NOMO-1 treated with dmso at 0.1 percent for 144 hours (cell line): ENCODE measurements at regions not wholly inside any gene's neighbourhood (a gene's known extent, or its start where the extent isn't known, plus 50 kb on each side); places are given as distances from the start of the nearest gene placed in this dataset.
"Not testable (repeated sequence)": the region's sequence is repeated elsewhere in the genome, so short reads cannot be mapped to it uniquely, and the experiment has no call there.

Experiments
- DNase-seq: peaks from one replicate; lab custom pipeline; 2025; ENCODE audit not compliant: unreplicated experiment; lab: John Stamatoyannopoulos, UW

GRCh38 chr22:44577391-44578109, 79.5 kb upstream of the RTL6 start:
- no peak for DNase-seq

- no peak for DNase-seq
Observed at GRCh38 chr22:44576311-44577260, 78.6 kb upstream of the RTL6 start.

- no peak for DNase-seq
Observed at GRCh38 chr22:44575381-44576268, 77.6 kb upstream of the RTL6 start.

- DNase-seq = no peak
Observed at GRCh38 chr22:44574640-44575380, 76.8 kb upstream of the RTL6 start.

GRCh38 chr22:44574057-44574639, 76.1 kb upstream of the RTL6 start:
- no peak for DNase-seq

- no peak for DNase-seq
Observed at GRCh38 chr22:44573451-44573850, 75.4 kb upstream of the RTL6 start.

- DNase-seq = no peak
Observed at GRCh38 chr22:44572414-44573207, 74.6 kb upstream of the RTL6 start.

- DNase-seq = no peak
Observed at GRCh38 chr22:44571566-44572413, 73.8 kb upstream of the RTL6 start.

GRCh38 chr22:44570476-44571445, 72.7 kb upstream of the RTL6 start:
- no peak for DNase-seq

- no peak for DNase-seq
Observed at GRCh38 chr22:44569561-44569991, 71.5 kb upstream of the RTL6 start.

- no peak for DNase-seq
Observed at GRCh38 chr22:44567846-44568493, 69.9 kb upstream of the RTL6 start.

- not testable (repeated sequence) for DNase-seq
Observed at GRCh38 chr22:44567378-44567841, 69.4 kb upstream of the RTL6 start.

- DNase-seq = no peak
Observed at GRCh38 chr22:44566911-44567310, 68.9 kb upstream of the RTL6 start.

GRCh38 chr22:44562651-44563050, 64.6 kb upstream of the RTL6 start:
- DNase-seq = not testable (repeated sequence)

GRCh38 chr22:44561139-44561840, 63.3 kb upstream of the RTL6 start:
- DNase-seq = no peak

GRCh38 chr22:44558671-44559070, 60.6 kb upstream of the RTL6 start:
- DNase-seq = not testable (repeated sequence)
